B cell (primary cell): ENCODE measurements at regions not wholly inside any gene's neighbourhood (a gene's known extent, or its start where the extent isn't known, plus 50 kb on each side); places are given as distances from the start of the nearest gene placed in this dataset.

Experiments used
- ATAC-seq: fragments of 200-7000 bp; cut with Tn5 transposase; one replicate; pipeline ENCODE4 v1.10.0; 2021; ENCODE audit warnings: low read depth, mild to moderate bottlenecking, moderate number of reproducible peaks, moderate library complexity
- CTCF ChIA-PET: fragments of 350-600 bp; sonication (Branson Sonifier 250); formaldehyde crosslinking; loops from one replicate; lab custom pipeline; 2021; ENCODE audit warnings: antibody characterized with exemption, inconsistent platforms; lab: Charles Lee
- POLR2A ChIA-PET: fragments of 350-600 bp; sonication (Branson Sonifier 250); formaldehyde crosslinking; loops from one replicate; lab custom pipeline; 2021; ENCODE audit warnings: antibody characterized with exemption; lab: Charles Lee
- DNase-seq: peaks from one replicate; pipeline ENCODE4 v3.0.0; 2013
- H2AFZ ChIP-seq: 2 replicates; pipeline ENCODE4 v1.6.1; 2012; ENCODE audit warnings: mild to moderate bottlenecking, low read depth, low read length; ENCODE audit not compliant: insufficient read depth, poor library complexity, severe bottlenecking
- H3K27ac ChIP-seq, 2 donors: 1 replicate in 1 of 2; 2 replicates in 1 of 2; pipeline ENCODE4 v1.5.1; 2012 to 2013; ENCODE audit warnings: low read length in 2 of 2, mild to moderate bottlenecking in 2 of 2, moderate library complexity in 1 of 2
- H3K27me3 ChIP-seq, 4 experiments: fragments of 200-600 bp in 1 of 4; sonication (generic) in 1 of 4; replicated peaks in 1 of 4; 1 replicate in 2 of 4; 2 replicates in 2 of 4; pipeline versions ENCODE4 v1.6.1 to v1.7.0; 2013 to 2016; ENCODE audit warnings: low read length in 3 of 4, mild to moderate bottlenecking in 2 of 4, mixed read lengths in 1 of 4, moderate library complexity in 1 of 4; ENCODE audit not compliant: insufficient read depth in 4 of 4, control insufficient read depth in 3 of 4; ENCODE audit errors: control extremely low read depth in 1 of 4
- H3K36me3 ChIP-seq, 2 experiments: replicated peaks in 1 of 2; 1 replicate in 1 of 2; 2 replicates in 1 of 2; pipeline versions ENCODE4 v1.6.1 to v1.7.1; 2013; ENCODE audit warnings: low read length in 1 of 2; ENCODE audit not compliant: insufficient read depth in 2 of 2, control insufficient read depth in 1 of 2; ENCODE audit errors: control extremely low read depth in 1 of 2, extremely low read depth in 1 of 2
- H3K4me1 ChIP-seq, 2 donors: fragments of 200-600 bp in 1 of 2; sonication (generic) in 1 of 2; 1 replicate in 1 of 2; 2 replicates in 1 of 2; pipeline versions ENCODE4 v1.5.1 to v1.6.1; 2013 to 2017; ENCODE audit warnings: low read length in 2 of 2; ENCODE audit not compliant: control insufficient read depth in 2 of 2, insufficient read depth in 2 of 2
- H3K4me2 ChIP-seq: replicated peaks from 2 replicates; pipeline ENCODE3; 2012; ENCODE audit warnings: mild to moderate bottlenecking, low read depth, low read length; ENCODE audit not compliant: poor library complexity, severe bottlenecking
- H3K4me3 ChIP-seq, 5 experiments: fragments of 200-600 bp in 1 of 5; sonication (generic) in 1 of 5; 1 replicate in 3 of 5; 2 replicates in 2 of 5; pipeline versions ENCODE4 v1.5.1 to v1.7.0; 2011 to 2016; ENCODE audit warnings: low read length in 4 of 5, mild to moderate bottlenecking in 4 of 5, low read depth in 2 of 5, control low read depth in 1 of 5, moderate library complexity in 1 of 5; ENCODE audit not compliant: insufficient read depth in 1 of 5; ENCODE audit errors: control extremely low read depth in 1 of 5, extremely low read depth in 1 of 5
- H3K79me2 ChIP-seq: fragments of 200-600 bp; sonication (generic); one replicate; pipeline ENCODE4 v1.6.0; 2016; ENCODE audit warnings: low read length; ENCODE audit not compliant: control insufficient read depth, insufficient read depth
- H3K9ac ChIP-seq: fragments of 200-600 bp; sonication (generic); 2 replicates; pipeline ENCODE4 v1.6.1; 2017; ENCODE audit warnings: mild to moderate bottlenecking, low read length, moderate library complexity
- H3K9me3 ChIP-seq, 3 donors: one replicate each; pipeline versions ENCODE4 v1.6.1 to v1.7.1; 2013; ENCODE audit warnings: low read length in 2 of 3; ENCODE audit not compliant: control insufficient read depth in 2 of 3, insufficient read depth in 1 of 3; ENCODE audit errors: control extremely low read depth in 1 of 3
- H4K20me1 ChIP-seq: 2 replicates; pipeline ENCODE4 v1.6.0; 2012; ENCODE audit warnings: mild to moderate bottlenecking, low read length; ENCODE audit not compliant: insufficient read depth, control insufficient read depth, poor library complexity, severe bottlenecking
- H3K27ac Mint-ChIP-seq: one replicate; pipeline ENCODE4 v1.8.0; 2021; ENCODE audit warnings: mixed read lengths
- H3K27me3 Mint-ChIP-seq: one replicate; pipeline ENCODE4 v1.8.0; 2021; ENCODE audit warnings: mixed read lengths
- H3K4me1 Mint-ChIP-seq: one replicate; pipeline ENCODE4 v1.8.0; 2021; ENCODE audit warnings: mixed read lengths
- H3K4me3 Mint-ChIP-seq: one replicate; pipeline ENCODE4 v1.8.0; 2021; ENCODE audit warnings: mixed read lengths
- H3K9me3 Mint-ChIP-seq: one replicate; pipeline ENCODE4 v1.8.0; 2022; ENCODE audit warnings: mixed read lengths; ENCODE audit not compliant: insufficient read depth
- EZH2 ChIP-seq: IDR thresholded peaks from 2 replicates; pipeline ENCODE4 v1.6.1; 2012; ENCODE audit warnings: borderline replicate concordance, low read depth, mild to moderate bottlenecking, moderate library complexity, low read length; ENCODE audit not compliant: insufficient read depth, poor library complexity, severe bottlenecking
- WGBS: methylation state at CpG from one replicate; pipeline ENCODE4 v1.1.5; 2013; ENCODE audit warnings: missing lambda C conversion rate; ENCODE audit not compliant: insufficient coverage; 5-methylcytosine and 5-hydroxymethylcytosine counted together
- intact Hi-C: fragments of 100-400 bp; cut with micrococcal nuclease; formaldehyde crosslinking; loops from one replicate; pipeline ENCODE4 v1.10.0; 2022
- TF ChIP-seq, protein P1 (sequence below): fragments of 200-600 bp; IDR thresholded peaks from one replicate; pipeline ENCODE4 v1.8.0; 2022; ENCODE audit warnings: antibody characterized with exemption, mild to moderate bottlenecking

DNA sequence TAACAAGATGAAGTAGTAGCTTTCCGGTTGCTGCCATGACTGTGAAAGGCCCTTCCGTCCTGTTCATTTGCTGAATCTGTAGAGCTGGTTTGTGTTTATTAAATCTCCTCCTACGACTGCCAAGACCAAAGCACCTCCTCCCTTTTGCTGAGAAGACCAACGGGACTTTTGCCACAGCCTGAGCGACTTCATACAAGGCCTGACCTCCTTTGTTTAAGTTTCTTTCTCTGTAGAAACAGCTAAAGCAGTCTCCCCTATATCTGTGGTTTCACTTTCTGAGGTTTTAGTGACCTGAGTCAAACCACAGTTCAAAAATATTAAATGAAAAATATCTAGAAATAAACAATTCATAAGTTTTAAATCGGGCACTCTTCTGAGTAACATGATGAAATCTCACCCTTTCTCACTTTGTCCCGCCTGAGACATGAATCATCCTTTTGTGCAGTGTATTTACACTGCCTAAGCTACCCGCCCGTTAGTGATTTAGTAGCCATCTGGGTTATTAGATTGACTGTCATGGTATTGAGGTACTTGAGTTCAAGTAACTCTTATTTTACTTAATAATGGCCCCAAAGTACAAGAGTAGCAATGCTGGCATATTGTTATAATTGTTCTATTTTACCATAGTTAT is 119.1 kb upstream of the LRRC4C start:
- H3K27ac ChIP-seq: no peak overlapping the region
- no peak overlapping the region for H3K4me3 ChIP-seq
- H3K4me3 Mint-ChIP-seq: no peak overlapping the region
- no peaks in the 10 kb centered on the region for H3K4me1 ChIP-seq
- no peaks in the 10 kb centered on the region for H3K79me2 ChIP-seq
- no peaks in the 10 kb centered on the region for H3K27me3 ChIP-seq
- H3K4me2 ChIP-seq: no peak overlapping the region
- H3K9ac ChIP-seq: no peak overlapping the region
- POLR2A ChIA-PET: no interaction called here
- H3K27me3 Mint-ChIP-seq: no peaks in the 10 kb centered on the region
- 76% methylated on average over 2 of the region's 9 CpGs for WGBS
- H3K9me3 Mint-ChIP-seq: peaks cover 2% of the 10 kb centered on the region
- ATAC-seq (no peak), DNase-seq (no peak)
- no peaks in the 10 kb centered on the region for H3K9me3 ChIP-seq
- no peaks in the 10 kb centered on the region for H3K4me1 Mint-ChIP-seq
- no peaks in the 10 kb centered on the region for H3K36me3 ChIP-seq
- CTCF ChIA-PET: no interaction called here
- intact Hi-C loops: no loop called here
- H3K27ac Mint-ChIP-seq: no peak overlapping the region
- no peak overlapping the region for H2AFZ ChIP-seq
- no peaks in the 10 kb centered on the region for H4K20me1 ChIP-seq
- TF ChIP-seq, protein P1, sequence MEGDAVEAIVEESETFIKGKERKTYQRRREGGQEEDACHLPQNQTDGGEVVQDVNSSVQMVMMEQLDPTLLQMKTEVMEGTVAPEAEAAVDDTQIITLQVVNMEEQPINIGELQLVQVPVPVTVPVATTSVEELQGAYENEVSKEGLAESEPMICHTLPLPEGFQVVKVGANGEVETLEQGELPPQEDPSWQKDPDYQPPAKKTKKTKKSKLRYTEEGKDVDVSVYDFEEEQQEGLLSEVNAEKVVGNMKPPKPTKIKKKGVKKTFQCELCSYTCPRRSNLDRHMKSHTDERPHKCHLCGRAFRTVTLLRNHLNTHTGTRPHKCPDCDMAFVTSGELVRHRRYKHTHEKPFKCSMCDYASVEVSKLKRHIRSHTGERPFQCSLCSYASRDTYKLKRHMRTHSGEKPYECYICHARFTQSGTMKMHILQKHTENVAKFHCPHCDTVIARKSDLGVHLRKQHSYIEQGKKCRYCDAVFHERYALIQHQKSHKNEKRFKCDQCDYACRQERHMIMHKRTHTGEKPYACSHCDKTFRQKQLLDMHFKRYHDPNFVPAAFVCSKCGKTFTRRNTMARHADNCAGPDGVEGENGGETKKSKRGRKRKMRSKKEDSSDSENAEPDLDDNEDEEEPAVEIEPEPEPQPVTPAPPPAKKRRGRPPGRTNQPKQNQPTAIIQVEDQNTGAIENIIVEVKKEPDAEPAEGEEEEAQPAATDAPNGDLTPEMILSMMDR: no peak
- no peak for TF ChIP-seq EZH2

DNA sequence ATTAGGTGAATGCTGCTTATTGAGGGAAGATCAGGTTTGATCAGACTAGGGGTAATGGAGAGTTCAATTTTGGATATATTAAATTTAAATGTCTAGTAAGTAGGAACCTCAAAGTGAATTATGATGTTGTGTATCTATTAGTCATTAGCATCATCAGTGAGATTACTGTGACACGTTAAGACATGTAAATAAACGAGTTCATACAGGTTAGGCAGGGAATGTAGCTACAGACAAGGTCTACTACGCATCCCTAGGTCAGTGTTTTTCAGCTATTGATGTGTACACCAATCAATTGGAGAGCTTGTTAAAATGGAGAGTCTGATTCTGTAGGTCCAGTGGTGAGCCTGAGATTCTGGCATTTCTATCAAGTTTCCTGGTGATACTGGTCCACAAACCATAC is 120.1 kb upstream of the LRRC4C start:
- WGBS: 82% methylated on average over 3 of the region's 3 CpGs

More for the DNA sequence above, 120.1 kb upstream of the LRRC4C start:
- H4K20me1 ChIP-seq: no peaks in the 10 kb centered on the region
- DNase-seq (no peak), ATAC-seq (no peak)
- no peaks in the 10 kb centered on the region for H3K27me3 ChIP-seq
- no peak overlapping the region for H3K4me2 ChIP-seq
- Mint-ChIP-seq H3K9me3 (peaks cover 5% of the 10 kb centered on the region), H3K27me3 (no peaks in the 10 kb centered on the region), H3K4me1 (no peaks in the 10 kb centered on the region), H3K27ac (no peak overlapping the region), H3K4me3 (no peak overlapping the region)
- no peaks in the 10 kb centered on the region for H3K9me3 ChIP-seq
- no peak overlapping the region for H2AFZ ChIP-seq
- no peaks in the 10 kb centered on the region for H3K79me2 ChIP-seq
- no peak overlapping the region for H3K4me3 ChIP-seq
- CTCF ChIA-PET: no interaction called here
- no peaks in the 10 kb centered on the region for H3K4me1 ChIP-seq
- no peak overlapping the region for H3K9ac ChIP-seq
- intact Hi-C loops: no loop called here
- no peak overlapping the region for H3K27ac ChIP-seq
- POLR2A ChIA-PET: no interaction called here
- no peaks in the 10 kb centered on the region for H3K36me3 ChIP-seq
- TF ChIP-seq EZH2: no peak
- TF ChIP-seq, protein P1: no peak
